Keratinocyte (primary cell): ENCODE measurements at regions not wholly inside any gene's neighbourhood (a gene's known extent, or its start where the extent isn't known, plus 50 kb on each side); places are given as distances from the start of the nearest gene placed in this dataset.

ENCODE experiments used
- DNase-seq: peaks from one replicate; pipeline ENCODE4 v3.0.0-alpha.2; 2011; ENCODE audit warnings: low read depth, missing footprints, low spot score
- FAIRE-seq: peaks from 2 replicates; lab custom pipeline; 2011; peaks lifted over from hg19 to GRCh38; lab: Jason Lieb, UNC
- H2AFZ ChIP-seq: 2 replicates; pipeline ENCODE4 v1.6.0; 2012; ENCODE audit warnings: low read length, control low read depth, inconsistent platforms; ENCODE audit not compliant: control insufficient read depth
- H3K27ac ChIP-seq: 2 replicates; pipeline ENCODE4 v1.5.1; 2011; ENCODE audit warnings: low read length; ENCODE audit not compliant: control insufficient read depth, insufficient read depth
- H3K27me3 ChIP-seq: 3 replicates; pipeline ENCODE4 v1.6.0; 2011; ENCODE audit warnings: low read length; ENCODE audit not compliant: control insufficient read depth, insufficient read depth; ENCODE audit errors: extremely low read depth
- H3K36me3 ChIP-seq, 2 experiments: 2 replicates in 1 of 2; 3 replicates in 1 of 2; pipeline ENCODE4 v1.5.1; 2011; ENCODE audit warnings: low read length in 2 of 2, mild to moderate bottlenecking in 1 of 2; ENCODE audit not compliant: control insufficient read depth in 2 of 2, insufficient read depth in 2 of 2; ENCODE audit errors: extremely low read depth in 1 of 2
- H3K4me1 ChIP-seq: 3 replicates; pipeline ENCODE4 v1.5.1; 2011; ENCODE audit warnings: low read length; ENCODE audit not compliant: control insufficient read depth, insufficient read depth; ENCODE audit errors: extremely low read depth
- H3K4me2 ChIP-seq: 3 replicates; pipeline ENCODE4 v1.6.0; 2011; ENCODE audit warnings: low read depth, low read length; ENCODE audit not compliant: control insufficient read depth, insufficient read depth; ENCODE audit errors: extremely low read depth
- H3K4me3 ChIP-seq, 3 experiments: fragments of 200-600 bp in 1 of 3; sonication (generic) in 1 of 3; 2 replicates in 2 of 3; 3 replicates in 1 of 3; pipeline ENCODE4 v1.5.1; 2011 to 2016; ENCODE audit warnings: low read length in 3 of 3, mild to moderate bottlenecking in 3 of 3, control low read depth in 2 of 3, inconsistent platforms in 1 of 3, low read depth in 1 of 3, mixed read lengths in 1 of 3, mixed run types in 1 of 3, moderate library complexity in 1 of 3; ENCODE audit not compliant: control insufficient read depth in 2 of 3, insufficient read depth in 2 of 3; ENCODE audit errors: extremely low read depth in 1 of 3
- H3K79me2 ChIP-seq: 2 replicates; pipeline ENCODE4 v1.6.0; 2012; ENCODE audit warnings: low read length; ENCODE audit not compliant: control insufficient read depth, insufficient read depth
- H3K9ac ChIP-seq: 3 replicates; pipeline ENCODE4 v1.6.0; 2011; ENCODE audit warnings: low read length; ENCODE audit not compliant: control insufficient read depth, insufficient read depth; ENCODE audit errors: extremely low read depth
- H3K9me1 ChIP-seq: 3 replicates; pipeline ENCODE4 v1.6.0; 2011; ENCODE audit warnings: low read length; ENCODE audit not compliant: control insufficient read depth, insufficient read depth; ENCODE audit errors: extremely low read depth
- H3K9me3 ChIP-seq: 2 replicates; pipeline ENCODE4 v1.5.1; 2012; ENCODE audit warnings: low read depth, low read length; ENCODE audit not compliant: control insufficient read depth
- H4K20me1 ChIP-seq: 3 replicates; pipeline ENCODE4 v1.6.0; 2011; ENCODE audit warnings: low read length; ENCODE audit not compliant: control insufficient read depth, insufficient read depth; ENCODE audit errors: extremely low read depth
- CTCF ChIP-seq, 3 experiments: IDR thresholded peaks in 1 of 3; conservative IDR thresholded peaks in 1 of 3; optimal IDR thresholded peaks in 1 of 3; 2 replicates in 2 of 3; 3 replicates in 1 of 3; pipeline versions ENCODE3 to v1.5.1; 2011; ENCODE audit warnings: low read length in 3 of 3, mild to moderate bottlenecking in 3 of 3, moderate library complexity in 2 of 3, control low read depth in 1 of 3, inconsistent platforms in 1 of 3; ENCODE audit not compliant: insufficient read depth in 2 of 3; ENCODE audit errors: extremely low read depth in 1 of 3
- EZH2 ChIP-seq: IDR thresholded peaks from one replicate; pipeline ENCODE4 v1.6.1; 2012; ENCODE audit warnings: inconsistent platforms, mild to moderate bottlenecking, low read length, moderate library complexity
- dilution Hi-C: fragments of 300-500 bp; cut with MboI; formaldehyde crosslinking; loops from one replicate; pipeline ENCODE4 v1.7.0; 2020; ENCODE audit warnings: low sequenced_read_pairs; ENCODE audit not compliant: extremely low pct_ligation_motif_present

GRCh38 chr9:82560036-82560435 is 502.9 kb downstream of the RASEF start:
- TF ChIP-seq CTCF (optimal IDR thresholded peaks at IDR 0.05 in 1 of 3, IDR thresholded peaks at IDR 0.05 in 1 of 3, conservative IDR thresholded peaks at IDR 0.05 in 1 of 3; ENCODE audit: extremely low read depth in 1 of 3, insufficient read depth in 2 of 3, low read length in 3 of 3) (no peak), EZH2 (no peak)
- H3K9ac ChIP-seq, result no peak overlapping the region
- H3K36me3 ChIP-seq, result no peaks in the 10 kb centered on the region
- H3K4me2 ChIP-seq, result no peak overlapping the region
- dilution Hi-C loops, result no loop called here
- FAIRE-seq, result no peak
- no peaks in the 10 kb centered on the region for H3K79me2 ChIP-seq
- no peaks in the 10 kb centered on the region for H3K4me1 ChIP-seq
- H3K9me1 ChIP-seq, result no peaks in the 10 kb centered on the region
- no peak overlapping the region for H3K27ac ChIP-seq
- no peaks in the 10 kb centered on the region for H3K9me3 ChIP-seq
- no peak for DNase-seq
- no peaks in the 10 kb centered on the region for H4K20me1 ChIP-seq
- H3K27me3 ChIP-seq, result no peaks in the 10 kb centered on the region
- H2AFZ ChIP-seq, result no peak overlapping the region
- no peak overlapping the region for H3K4me3 ChIP-seq

- dilution Hi-C loops, result no loop called here
- DNase-seq (no peak), FAIRE-seq (no peak)
- H3K36me3 ChIP-seq, result no peaks in the 10 kb centered on the region
- no peaks in the 10 kb centered on the region for H3K9me1 ChIP-seq
- no peak overlapping the region for H2AFZ ChIP-seq
- H3K27ac ChIP-seq, result no peak overlapping the region
- H3K79me2 ChIP-seq, result no peaks in the 10 kb centered on the region
- H3K4me1 ChIP-seq, result no peaks in the 10 kb centered on the region
- H3K4me3 ChIP-seq, result no peak overlapping the region
- H3K4me2 ChIP-seq, result no peak overlapping the region
- H3K9me3 ChIP-seq, result no peaks in the 10 kb centered on the region
- H4K20me1 ChIP-seq, result no peaks in the 10 kb centered on the region
- no peaks in the 10 kb centered on the region for H3K27me3 ChIP-seq
- TF ChIP-seq CTCF (optimal IDR thresholded peaks at IDR 0.05 in 1 of 3, IDR thresholded peaks at IDR 0.05 in 1 of 3, conservative IDR thresholded peaks at IDR 0.05 in 1 of 3; ENCODE audit: extremely low read depth in 1 of 3, insufficient read depth in 2 of 3, low read length in 3 of 3) (no peak), EZH2 (no peak)
- H3K9ac ChIP-seq, result no peak overlapping the region
Measured at GRCh38 chr9:82560457-82560904, 502.5 kb downstream of the RASEF start.
